Activated naive CD4-positive, alpha-beta T cell treated with Interleukin-2 at 50 U/mL for 16 hours (primary cell): ENCODE measurements at regions not wholly inside any gene's neighbourhood (a gene's known extent, or its start where the extent isn't known, plus 50 kb on each side); places are given as distances from the start of the nearest gene placed in this dataset.
A peak's percentile ranks its signal among the peaks of the same experiment; 100 is the strongest.
"Not testable (repeated sequence)": the region's sequence is repeated elsewhere in the genome, so short reads cannot be mapped to it uniquely, and the experiment has no call there.

Experiments
- DNase-seq: peaks from one replicate; pipeline ENCODE4 v3.0.0-alpha.2; 2020

DNA sequence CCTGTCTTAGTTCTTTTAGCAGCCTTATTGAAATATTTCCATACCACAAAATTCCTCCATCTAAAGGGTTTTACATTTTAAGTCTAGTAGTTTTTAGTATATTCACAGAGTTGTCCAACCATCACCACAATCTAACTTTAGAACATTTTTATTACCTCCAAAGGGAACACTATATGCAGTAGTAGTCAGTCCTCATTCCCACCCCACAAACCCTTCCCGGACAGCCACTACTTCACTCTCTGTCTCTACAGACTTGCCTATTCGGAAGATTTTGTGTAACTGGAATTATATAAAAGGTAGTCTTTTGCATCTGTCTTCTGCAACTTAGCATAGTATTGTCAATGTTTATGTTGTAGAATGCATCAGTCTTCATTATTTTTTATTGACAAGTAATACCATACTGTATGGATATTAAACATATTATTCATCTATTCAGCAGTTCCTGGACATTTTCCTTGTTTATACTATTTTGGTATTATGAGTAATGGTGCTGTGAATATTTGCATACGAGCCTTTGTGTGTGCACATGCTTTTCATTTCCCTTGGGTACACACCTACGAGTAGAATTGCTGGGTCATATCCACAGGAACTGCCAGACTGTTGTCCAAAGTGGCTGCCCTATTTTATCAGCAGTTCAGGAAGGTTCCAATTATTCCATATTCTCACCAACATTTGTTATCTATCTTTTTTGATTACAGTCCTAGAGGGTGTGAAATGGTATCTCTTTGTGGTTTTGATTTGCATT, 60.9 kb upstream of the LANCL2 start:
- DNase-seq: no peak

- DNase-seq: no peak
These were observed 60.0 kb upstream of the LANCL2 start for GRCh38 chr7:55305135-55305534.

- DNase-seq: no peak
These were observed 58.8 kb upstream of the LANCL2 start for GRCh38 chr7:55306331-55306730.

GRCh38 chr7:55307123-55307916, 57.8 kb upstream of the LANCL2 start:
- no peak for DNase-seq

DNA sequence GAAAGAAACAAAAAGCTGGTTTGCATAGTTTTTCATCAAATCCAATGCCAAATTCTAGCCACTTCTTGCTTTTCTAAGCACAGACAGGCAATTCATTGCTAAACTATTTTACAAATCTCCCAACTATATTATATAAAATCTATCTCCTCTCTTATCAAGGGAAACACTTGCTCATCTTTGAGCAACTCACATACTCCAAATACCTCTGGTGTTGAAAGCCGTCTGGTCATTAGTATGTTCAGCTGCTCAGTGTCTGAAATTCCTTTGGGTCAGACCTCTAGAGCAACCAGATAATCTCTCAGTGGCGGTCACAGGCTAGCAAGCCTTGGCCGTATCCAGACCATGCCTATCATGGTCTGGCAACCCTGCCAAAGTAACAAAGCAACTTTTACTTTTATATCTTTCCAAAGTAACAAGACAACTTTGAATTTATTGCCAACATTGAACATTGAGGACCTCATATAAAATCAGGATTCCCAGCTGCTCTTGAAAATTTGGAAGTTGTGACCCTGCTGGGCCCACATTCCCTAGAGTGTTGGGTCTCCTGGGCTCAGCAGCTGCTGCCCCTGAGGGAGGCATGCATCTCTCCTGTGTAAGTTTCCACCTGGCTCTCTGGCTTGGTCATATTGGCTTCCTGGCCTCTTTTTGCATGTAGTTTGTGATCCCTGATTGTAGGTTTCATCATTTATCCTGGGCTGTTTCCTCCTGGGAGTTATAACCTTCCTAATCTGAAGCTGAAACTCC, 56.8 kb upstream of the LANCL2 start:
- DNase-seq: no peak

DNA sequence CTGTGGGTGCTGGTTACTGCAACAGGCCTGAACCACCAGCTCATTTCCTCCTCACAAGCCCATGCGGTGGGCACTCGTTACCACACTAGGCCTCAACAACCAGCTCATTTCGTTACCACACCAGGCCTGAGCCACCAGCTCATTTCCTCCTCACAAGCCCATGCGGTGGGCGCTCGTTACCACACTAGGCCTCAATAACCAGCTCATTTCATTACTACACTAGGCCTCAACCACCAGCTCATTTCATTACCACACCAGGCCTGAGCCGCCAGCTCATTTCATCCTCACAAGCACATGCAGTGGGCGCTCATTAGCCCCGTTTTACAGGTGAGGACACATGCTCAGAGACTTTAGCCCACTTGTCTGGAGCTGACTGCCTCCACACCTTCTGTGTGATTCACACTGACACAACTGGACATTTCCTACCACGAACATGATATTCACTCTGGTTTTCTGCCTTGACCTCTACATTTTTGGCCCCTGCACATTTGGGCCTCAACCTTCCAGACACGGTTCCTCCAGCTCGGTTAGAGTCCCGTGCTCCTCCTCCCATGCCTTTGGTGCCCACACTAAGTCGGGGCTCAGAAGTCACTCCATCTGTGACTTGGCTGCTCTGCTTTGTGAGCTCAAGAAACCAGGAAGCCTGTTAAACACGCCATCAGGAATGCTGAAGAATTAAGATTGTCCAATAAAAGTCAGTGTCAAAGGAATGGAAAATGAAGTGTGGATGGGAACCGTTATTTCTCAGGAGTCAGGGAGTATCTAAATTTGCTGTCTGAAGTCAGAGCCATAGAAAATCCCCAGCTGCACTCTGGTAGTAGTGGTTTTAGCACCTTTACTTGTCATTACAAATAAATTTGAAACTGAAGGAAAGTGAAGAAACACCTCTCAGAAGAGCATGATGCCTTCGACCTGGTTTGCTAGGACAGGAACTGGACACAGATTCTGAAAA, 55.8 kb upstream of the LANCL2 start:
- peak; percentile 84 for DNase-seq

- no peak for DNase-seq
These were observed 54.7 kb upstream of the LANCL2 start for GRCh38 chr7:55310287-55311025.

GRCh38 chr7:55311892-55312291, 53.2 kb upstream of the LANCL2 start:
- not testable (repeated sequence) for DNase-seq

- DNase-seq: not testable (repeated sequence)
These were observed 51.5 kb upstream of the LANCL2 start for GRCh38 chr7:55313671-55314070.

DNA sequence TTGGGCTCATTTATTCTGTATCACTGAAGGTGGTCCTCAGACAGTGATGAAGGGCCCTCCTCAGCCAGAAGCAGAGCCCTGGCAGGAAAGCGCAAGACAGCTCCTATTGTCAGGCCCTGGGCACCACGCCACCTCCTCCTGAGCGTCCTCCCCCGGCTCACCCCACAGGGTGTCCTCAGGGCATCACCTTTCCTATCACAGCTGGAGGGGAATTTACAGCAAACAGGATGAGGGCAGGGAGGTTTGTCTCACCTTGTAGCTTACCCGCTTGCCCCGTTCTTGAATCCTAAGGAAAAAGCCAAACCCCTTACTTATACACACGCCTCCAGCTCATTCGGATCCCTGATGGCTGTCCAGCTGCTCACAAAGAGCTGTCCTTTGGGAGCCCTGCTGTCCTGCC, 50.2 kb upstream of the LANCL2 start:
- DNase-seq: no peak
